ENCODE measurements at regions not wholly inside any gene's neighbourhood (a gene's known extent, or its start where the extent isn't known, plus 50 kb on each side); places are given as distances from the start of the nearest gene placed in this dataset.
A peak's percentile ranks its signal among the peaks of the same experiment; 100 is the strongest.

- peak; percentile 34 for DNase-seq
Observed at GRCh38 chr13:44191504-44192171, 182.0 kb upstream of the SERP2 start.

GRCh38 chr13:44193731-44194130 is 179.9 kb upstream of the SERP2 start:
- DNase-seq = no peak

- no peak for DNase-seq
Observed at GRCh38 chr13:44195245-44195644, 178.4 kb upstream of the SERP2 start.

GRCh38 chr13:44196196-44196751 is 177.3 kb upstream of the SERP2 start:
- no peak for DNase-seq

GRCh38 chr13:44197791-44198770 is 175.5 kb upstream of the SERP2 start:
- DNase-seq = peak; percentile 40

GRCh38 chr13:44198826-44199225 is 174.8 kb upstream of the SERP2 start:
- no peak for DNase-seq

GRCh38 chr13:44199627-44200207 is 173.9 kb upstream of the SERP2 start:
- DNase-seq = no peak

GRCh38 chr13:44206434-44206833 is 167.2 kb upstream of the SERP2 start:
- no peak for DNase-seq

GRCh38 chr13:44207476-44207875 is 166.1 kb upstream of the SERP2 start:
- DNase-seq = no peak

GRCh38 chr13:44210525-44210924 is 163.1 kb upstream of the SERP2 start:
- DNase-seq = no peak

GRCh38 chr13:44211286-44211685 is 162.3 kb upstream of the SERP2 start:
- no peak for DNase-seq

GRCh38 chr13:44211704-44212346 is 161.8 kb upstream of the SERP2 start:
- no peak for DNase-seq

GRCh38 chr13:44212633-44213396 is 160.8 kb upstream of the SERP2 start:
- DNase-seq = no peak

GRCh38 chr13:44218501-44219240 is 155.0 kb upstream of the SERP2 start:
- no peak for DNase-seq

- DNase-seq = no peak
Observed at GRCh38 chr13:44219577-44220548, 153.8 kb upstream of the SERP2 start.

- DNase-seq = no peak
Observed at GRCh38 chr13:44220948-44221347, 152.7 kb upstream of the SERP2 start.

- no peak for DNase-seq
Observed at GRCh38 chr13:44221657-44222056, 152.0 kb upstream of the SERP2 start.

GRCh38 chr13:44223770-44224444 is 149.7 kb upstream of the SERP2 start:
- DNase-seq = no peak

GRCh38 chr13:44224450-44225149 is 149.0 kb upstream of the SERP2 start:
- no peak for DNase-seq
